PC-9 (cell line): ENCODE measurements at regions not wholly inside any gene's neighbourhood (a gene's known extent, or its start where the extent isn't known, plus 50 kb on each side); places are given as distances from the start of the nearest gene placed in this dataset.

ENCODE experiments used
- EZH2 ChIP-seq: fragments of 200-600 bp; sonication (generic); IDR thresholded peaks from 2 replicates; pipeline ENCODE4 v1.8.0; 2017; ENCODE audit warnings: antibody characterized with exemption, low read depth
- TF ChIP-seq, protein P1 (sequence below): fragments of 200-600 bp; sonication (generic); conservative IDR thresholded peaks from 2 replicates; pipeline ENCODE4 v1.6.1; 2017; ENCODE audit warnings: mixed run types, antibody characterized with exemption, mild to moderate bottlenecking, moderate library complexity

DNA sequence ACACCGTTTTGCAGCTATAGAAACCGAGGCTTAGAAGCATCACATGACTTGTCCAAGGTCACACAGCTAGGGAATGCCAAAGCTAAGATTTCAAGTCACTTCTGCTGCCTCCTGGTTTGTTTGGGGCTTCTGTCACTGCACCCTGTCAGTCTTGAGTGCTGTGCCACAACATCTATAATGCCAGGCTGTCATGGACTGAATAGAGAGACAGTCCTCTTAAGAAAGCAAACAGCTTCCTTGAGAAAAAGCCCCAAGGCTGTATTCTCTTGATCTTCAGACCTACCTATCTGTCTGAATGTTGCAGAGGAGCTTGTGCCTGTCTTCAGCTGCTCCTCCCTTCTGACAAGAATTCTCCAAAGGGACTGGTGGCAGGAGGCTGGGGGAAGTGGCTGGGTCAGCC lies 81.6 kb downstream of the OLFM4 start:
- TF ChIP-seq, protein P1, sequence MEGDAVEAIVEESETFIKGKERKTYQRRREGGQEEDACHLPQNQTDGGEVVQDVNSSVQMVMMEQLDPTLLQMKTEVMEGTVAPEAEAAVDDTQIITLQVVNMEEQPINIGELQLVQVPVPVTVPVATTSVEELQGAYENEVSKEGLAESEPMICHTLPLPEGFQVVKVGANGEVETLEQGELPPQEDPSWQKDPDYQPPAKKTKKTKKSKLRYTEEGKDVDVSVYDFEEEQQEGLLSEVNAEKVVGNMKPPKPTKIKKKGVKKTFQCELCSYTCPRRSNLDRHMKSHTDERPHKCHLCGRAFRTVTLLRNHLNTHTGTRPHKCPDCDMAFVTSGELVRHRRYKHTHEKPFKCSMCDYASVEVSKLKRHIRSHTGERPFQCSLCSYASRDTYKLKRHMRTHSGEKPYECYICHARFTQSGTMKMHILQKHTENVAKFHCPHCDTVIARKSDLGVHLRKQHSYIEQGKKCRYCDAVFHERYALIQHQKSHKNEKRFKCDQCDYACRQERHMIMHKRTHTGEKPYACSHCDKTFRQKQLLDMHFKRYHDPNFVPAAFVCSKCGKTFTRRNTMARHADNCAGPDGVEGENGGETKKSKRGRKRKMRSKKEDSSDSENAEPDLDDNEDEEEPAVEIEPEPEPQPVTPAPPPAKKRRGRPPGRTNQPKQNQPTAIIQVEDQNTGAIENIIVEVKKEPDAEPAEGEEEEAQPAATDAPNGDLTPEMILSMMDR: no peak
- TF ChIP-seq EZH2: no peak
